SHP77 (cell line): ENCODE measurements at regions not wholly inside any gene's neighbourhood (a gene's known extent, or its start where the extent isn't known, plus 50 kb on each side); places are given as distances from the start of the nearest gene placed in this dataset.
A peak's percentile ranks its signal among the peaks of the same experiment; 100 is the strongest.

Source experiments
- DNase-seq, 2 experiments: peaks; one replicate each; lab custom pipeline; 2025; lab: John Stamatoyannopoulos, UW

DNA sequence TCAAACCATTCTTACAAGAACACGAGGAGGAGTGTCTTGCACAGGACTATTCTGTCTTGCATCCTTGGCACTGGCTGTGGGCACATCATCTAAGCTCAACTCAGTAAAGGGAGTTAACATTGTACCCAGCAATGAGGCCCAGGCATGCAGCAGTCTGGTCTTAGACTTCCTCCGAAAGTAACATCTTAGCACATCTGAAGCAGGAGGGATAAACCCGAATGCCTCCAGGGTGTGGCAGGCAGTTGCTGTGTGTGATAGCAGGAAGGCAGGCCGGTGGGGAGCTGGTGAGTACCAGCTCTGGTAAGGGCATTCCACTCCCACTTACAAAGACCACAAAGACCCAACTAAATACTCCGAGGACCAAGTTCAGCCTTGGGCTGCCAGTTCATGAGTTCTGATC, 206.3 kb downstream of the TSN start:
- no peak for DNase-seq

DNA sequence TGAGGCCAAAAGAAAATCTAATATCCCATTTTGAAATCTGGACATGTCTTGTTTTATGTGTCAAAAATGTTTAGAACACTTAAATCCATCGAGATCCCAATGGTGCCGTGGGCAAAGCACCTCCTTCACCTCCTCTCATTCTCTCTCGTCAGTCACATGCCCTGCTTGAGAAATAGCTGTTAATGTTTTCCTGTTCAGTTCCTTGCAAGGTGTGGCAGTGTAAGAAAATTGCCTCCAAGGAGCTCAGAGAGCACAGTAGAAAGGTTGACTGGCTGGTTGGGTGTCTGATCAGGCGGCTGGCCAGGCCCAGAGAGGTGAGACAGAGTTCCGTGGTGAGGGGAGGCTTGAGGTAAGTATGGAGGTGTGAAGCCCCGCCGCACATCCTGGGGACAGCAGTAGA, 210.2 kb downstream of the TSN start:
- DNase-seq: no peak

DNA sequence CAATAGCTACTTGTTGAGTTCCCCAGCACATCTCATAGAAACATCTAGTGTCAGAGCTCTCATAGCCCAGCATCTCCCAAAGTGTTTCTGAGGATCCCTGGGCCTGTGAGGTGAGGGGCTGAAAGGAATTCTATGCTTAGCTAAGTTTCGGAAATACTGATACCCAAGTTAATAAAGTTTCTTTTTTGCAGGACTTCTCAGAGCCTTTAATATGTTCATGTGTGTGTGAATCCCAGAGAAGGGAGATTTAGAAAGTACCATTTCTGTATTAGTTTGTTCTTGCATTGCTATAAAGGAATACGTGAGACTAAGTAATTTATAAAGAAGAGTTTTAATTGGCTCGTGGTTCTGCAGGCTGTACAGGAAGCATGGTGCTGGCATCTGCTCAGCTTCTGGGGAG, 211.2 kb downstream of the TSN start:
- DNase-seq: no peak

DNA sequence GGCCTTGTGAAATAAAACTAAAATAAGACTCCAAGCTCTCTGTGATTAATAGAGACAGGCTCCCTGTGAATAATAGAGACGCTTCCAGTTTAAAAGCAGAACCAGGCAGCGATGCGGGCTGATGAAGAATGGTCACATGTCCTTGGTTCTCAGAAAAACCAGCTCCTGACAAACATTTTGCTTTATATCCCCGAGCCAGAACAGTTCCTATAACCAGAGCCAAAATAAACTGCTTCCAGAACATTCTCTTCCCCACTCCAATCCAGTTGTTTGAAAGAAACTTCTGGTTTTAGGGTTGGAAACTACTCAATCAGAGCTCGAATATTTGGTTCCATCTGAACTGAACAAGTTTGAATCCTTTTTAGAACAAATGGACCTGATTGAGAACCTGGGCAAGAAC, 213.7 kb downstream of the TSN start:
- no peak for DNase-seq

DNA sequence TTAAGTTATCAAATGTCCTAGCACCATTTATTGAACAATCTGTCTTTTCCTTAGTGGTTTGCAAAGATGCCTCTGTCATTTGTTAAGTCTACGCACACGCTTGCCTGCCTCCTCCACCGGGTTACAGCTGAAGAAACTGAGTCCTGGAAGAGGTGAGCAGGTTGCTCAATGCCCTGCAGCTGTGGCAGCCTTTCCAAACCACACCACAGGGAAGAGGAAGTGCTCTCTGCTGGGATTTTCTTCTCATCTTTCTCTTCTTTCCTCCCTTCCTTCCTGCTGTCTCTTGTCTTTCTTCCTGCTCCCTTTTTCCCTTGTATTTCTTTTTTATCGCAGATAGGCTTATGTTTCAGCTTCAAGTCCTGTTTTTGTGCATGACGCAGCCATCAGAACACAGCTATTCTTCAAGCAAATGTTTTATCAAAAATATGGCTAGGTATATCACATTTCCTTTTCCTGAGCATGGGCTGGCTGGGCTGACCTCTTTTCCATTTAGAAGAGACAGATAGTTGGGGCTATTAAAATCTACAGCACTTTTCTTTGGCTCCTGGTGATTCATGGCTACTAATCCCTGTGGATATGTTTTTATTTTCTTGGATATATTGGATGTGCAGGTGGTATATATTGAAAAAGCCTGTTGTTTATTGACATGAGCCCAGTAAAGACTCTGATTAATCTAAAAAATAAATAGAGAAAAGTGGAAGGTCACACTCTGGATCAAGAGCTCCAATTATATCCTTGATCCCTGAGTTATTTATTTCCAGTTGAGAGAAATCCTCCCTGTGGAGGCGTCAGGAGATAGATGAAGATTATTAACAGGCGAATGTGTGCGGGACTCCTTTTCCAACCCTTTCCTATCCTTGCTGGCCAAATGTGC, 214.6 kb downstream of the TSN start:
- DNase-seq: no peak

DNA sequence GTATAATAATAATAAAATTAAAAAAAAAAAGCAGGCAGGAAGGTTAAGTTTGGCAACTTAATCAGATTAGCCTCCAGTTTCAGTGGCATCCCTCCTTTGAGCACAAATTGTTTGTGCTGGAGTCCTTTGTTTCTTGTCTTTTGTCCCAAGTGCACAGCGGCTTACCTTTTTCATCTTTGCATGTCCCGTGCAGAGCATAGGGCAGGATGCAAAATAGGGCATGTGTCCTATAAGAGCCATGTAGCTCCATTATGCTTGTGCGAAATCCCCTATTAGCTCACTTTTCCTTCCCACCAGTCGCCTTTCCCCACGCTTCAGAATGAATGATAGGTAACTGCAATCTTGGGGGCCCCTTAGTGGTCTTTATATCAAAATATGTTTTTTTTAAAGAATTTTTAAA, 216.8 kb downstream of the TSN start:
- DNase-seq: no peak

DNA sequence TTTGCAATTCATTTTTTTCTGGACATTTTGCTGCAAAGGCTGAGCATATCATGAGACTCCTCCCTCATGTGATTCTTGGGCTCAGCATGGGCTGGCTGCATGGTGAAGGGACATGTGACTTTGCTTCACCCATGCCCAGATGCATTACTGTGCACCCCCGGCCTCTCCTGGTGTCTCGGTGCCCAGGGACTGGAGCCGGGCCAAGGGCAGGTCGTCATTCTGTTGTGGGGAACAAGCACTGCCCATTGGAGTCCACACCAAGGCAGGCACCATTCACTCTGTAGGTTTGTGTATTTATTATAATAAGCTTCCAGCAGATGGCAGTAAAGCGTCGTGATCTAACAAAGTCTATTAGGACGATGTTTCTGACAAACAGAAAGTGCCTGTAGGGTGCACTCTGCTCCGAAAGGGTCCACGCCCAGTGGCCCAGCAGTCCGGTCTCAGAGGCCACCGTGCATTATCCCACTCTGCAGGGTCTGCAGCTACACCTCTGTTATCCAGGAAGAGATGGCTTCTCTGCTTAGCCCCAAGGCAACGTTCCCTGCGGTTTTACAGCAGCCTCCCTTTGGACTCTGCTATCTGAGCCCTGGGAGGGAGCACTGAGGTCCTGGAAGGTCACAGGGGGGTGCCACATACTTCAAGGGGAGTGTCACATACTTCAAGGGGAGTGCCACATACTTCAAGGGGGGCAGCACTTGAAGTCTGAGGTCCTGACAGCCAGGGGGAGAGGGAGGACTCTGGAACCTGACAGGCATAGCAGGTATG, 219.6 kb downstream of the TSN start:
- DNase-seq: peak; percentile 60 to 78

DNA sequence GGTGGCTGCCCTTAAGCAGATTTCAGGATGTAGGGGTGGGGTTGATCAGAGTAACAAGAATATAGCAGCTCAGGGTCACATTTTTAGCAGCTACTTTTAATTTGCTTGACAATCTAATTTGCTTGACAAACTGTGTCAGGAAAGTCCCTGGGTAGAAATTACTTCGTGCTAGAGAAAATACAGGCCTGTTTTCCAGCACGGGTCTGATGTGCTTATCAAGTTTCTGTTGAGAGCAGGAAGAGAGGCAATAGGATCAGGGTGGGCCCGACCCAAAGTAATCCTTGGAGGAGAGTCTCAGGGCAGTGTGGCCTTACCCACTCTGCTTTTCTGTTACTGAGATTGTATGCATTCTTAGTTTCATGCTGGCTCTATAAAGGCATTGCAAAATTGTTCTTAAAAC, 221.5 kb downstream of the TSN start:
- DNase-seq: no peak

DNA sequence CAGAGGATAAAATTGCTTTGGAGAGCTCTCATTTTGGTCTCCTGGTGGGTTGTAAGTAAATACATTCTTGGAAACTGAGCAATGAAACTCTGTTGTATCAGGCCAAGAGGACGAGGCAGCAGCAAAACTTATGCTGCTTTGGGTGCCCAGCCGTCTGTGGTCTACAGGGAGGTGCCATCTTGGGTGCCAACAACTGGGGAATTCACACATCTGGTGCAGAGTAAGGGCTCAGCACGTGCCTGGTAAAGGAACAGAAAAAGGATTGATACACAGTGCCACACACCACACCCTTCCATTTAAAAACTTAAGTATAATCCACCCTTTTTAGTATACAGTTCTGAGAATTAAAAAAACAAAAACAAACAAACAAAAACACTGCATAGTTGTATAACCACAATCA, 221.9 kb downstream of the TSN start:
- no peak for DNase-seq

DNA sequence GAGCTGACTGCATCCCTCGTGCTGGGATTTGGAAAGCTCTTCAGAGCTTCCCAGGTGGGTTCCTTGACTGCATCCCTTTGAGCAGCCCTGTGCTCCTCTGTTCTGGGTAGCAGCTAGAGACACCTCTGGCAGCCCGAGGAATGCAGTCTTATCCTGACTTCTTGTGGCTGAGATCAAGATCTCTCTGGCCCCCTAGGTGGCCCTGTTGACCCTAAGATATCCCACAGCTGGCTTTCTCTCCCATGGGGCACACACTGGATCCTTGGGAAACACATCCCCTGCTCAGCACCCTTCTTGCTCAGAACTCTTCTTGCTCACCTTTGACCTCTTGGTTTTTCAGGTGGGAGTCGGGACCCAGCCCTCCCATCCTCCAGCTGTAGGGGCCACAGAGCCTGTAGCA, 237.2 kb downstream of the TSN start:
- no peak for DNase-seq

DNA sequence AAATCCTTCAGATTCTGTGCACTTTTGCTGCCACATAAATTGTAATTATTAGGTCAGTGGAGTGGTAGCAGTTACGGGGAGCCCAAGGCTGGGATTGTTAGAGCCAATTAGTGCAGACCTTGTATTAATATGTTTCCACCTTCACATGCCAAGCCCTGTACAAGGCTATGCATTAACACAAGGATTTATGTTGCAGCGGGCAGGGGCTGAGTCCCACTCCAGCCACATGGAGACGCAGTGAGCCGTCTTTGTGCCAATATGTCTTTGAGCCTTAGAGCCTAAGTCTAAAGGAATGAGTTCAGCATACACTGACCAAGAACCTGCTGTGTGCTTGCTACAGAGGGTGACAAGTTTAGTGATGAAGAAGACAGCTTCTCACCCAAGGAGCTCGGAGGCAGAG, 238.2 kb downstream of the TSN start:
- DNase-seq: no peak

DNA sequence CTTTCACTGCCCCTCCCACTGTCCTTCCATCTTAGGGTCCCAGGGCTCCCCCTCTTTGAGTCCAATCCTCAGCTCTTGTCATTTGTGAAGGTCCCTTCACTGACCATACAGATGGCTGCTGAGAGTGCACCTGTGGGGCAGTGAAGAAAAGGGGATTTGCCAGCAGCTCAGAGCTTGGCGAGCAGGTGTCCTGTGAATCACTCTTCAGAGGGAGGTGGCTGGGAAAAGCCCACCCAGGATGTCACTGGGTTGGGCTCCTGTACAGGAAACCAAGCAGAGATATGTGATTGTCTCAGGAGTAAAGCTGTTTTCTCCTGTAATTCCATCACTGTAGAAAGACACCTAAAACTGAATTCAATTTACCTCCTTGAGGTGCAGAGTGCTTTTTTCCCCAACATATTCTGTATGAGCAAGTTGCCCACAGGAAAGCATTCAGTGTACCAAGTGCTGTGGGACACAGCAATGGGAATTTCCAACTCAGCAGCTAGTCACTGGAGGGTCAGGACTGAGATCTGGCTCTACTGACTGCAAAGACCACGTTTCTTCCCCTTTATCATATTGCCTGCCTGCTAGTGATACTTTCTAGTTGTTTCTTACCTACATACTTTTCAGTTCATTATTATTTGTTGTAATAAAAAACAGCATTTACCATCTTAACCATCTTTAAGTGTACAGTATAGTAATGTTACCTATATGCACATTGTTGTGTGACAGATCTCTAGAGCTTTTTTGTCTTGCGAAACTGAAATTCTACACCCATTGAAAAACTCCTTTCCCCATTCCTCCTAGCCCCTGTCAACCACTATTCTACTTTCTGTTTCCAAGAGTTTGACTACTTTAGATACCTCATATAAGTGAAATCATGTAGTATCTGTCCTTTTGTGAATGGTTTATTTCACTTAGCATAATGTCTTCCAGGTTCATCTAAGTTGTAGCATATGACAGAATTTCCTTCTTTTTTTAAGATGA, 239.1 kb downstream of the TSN start:
- DNase-seq: no peak

DNA sequence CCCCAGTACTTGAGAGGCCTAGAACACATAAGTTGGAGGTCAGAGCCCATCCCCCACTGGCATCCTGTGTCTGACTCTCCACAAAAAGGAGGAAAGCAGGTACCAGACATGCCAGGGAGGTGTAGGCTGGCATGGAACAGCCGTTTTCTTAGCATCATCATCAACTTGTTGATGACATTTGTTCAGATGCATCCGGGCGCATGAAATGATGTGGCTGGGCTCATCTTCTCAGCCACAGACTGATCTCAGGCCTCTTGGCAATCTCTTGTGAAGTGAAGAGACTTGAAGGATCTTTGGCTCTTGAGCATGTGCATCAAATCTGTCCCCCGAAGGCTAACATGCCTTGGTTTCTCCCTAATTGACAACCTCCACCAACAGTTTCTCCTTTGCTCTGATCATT, 243.3 kb downstream of the TSN start:
- DNase-seq: no peak

DNA sequence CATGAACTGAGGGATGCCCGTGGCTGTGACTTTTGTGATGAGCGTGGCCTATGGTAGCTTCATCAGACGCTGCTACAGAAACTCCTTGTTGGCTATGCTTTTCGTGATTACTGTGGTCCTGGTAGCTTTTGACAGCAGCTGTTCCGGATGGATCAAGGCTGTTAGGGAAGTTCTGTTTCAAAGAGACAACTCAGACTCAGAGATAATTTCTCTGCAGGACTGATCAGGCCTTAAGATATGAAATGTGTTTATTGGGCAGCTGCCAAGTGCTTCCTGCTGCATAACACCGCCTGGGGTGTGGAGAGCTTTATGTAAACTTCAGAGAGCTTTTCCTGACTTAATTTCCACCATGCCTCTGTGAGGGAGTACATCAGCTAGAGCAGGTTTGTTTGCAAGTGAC, 243.8 kb downstream of the TSN start:
- peak in 1 of 2 experiments; percentile 6 for DNase-seq

DNA sequence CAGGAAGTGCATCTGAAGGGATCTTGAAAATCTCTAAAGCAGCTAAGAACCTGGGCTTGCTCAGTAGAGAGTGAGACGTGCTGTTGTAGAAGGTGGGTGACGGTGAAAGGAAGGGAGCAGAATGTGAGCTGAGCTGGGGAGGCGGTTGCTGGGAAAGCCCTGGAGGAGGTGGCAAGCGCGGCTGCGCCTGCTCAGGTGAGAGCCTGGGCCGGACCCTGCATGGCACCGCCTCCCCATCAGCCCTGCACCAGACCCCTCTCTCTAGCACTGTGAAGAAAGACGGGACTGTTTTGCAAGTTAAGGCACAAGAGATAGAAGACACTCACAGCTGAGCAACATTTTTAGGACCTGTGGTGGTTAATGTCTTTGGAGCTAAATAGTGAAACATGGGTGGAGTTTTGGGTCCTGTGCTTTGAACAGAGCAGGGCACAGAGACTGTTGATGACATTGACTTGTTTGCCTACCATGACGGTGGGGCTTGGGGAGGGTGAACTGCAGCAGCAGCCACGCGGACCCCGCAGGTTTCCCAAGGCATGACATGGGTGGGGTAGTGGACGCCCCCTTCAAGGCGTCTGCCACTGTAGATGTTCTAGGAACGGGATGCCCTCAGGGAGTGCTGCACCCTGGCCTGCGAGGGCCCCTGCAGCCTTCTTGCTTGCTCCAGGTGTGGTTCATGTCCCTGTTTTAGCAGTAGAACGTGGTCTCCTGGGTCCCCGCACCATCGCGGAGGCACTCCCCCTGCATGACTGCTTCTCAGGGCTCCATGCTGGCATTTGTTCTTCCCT, 245.3 kb downstream of the TSN start:
- no peak for DNase-seq

DNA sequence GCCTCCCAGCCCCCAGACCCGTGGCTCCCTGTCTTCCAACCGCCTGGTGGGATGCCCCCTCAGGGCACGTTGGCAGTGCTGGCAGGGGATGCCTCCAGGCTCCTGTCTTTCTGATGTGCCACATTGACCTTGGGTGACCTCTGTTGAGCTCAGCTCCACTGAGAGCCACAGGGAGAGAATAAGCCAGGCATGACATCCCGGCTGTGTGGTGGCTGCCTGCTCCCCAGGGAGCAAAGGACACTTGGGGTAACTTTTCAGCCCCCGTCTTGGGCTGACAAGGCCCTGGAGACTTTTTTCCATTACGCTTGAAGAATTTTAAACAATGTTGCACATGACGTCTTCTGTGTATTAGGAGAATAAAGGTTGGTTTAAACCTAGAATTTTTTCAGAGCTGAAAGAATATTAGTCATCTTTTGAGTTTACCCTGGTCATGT, 246.0 kb downstream of the TSN start:
- no peak for DNase-seq

DNA sequence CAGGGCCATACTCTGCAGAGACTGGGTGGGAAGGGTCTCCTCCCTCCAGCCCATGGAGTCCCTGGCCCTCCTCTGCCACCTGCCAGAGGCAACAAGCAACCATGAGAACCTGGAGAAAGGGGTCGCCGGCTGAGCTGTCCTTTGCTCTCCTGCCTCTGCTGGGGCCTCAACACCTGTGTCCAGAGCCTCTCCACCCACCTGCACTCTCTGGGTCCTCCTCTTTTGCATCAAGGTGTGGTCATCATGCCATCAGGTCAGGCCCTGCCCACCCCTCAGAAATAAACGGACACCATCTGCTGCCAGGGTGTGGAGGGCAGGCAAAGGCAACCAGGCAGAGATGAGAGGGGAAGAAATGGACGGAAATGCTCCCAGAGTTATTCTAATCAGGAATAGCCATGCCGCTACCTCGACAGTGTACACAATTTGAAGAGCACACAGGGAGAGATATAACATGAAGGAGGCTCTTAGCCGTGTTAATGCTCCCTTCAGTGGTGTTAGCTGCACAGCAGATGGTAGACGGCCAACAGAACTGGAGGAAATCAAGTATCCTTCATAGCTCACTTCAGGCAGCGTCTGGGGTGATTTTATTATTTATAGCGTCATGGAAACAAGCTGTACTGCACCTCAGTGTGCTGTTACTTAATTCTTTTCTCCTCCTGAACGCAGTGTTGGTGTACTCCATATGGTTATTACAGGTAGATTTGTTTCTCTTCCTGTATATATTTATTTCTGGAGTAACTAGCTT, 247.9 kb downstream of the TSN start:
- no peak for DNase-seq

DNA sequence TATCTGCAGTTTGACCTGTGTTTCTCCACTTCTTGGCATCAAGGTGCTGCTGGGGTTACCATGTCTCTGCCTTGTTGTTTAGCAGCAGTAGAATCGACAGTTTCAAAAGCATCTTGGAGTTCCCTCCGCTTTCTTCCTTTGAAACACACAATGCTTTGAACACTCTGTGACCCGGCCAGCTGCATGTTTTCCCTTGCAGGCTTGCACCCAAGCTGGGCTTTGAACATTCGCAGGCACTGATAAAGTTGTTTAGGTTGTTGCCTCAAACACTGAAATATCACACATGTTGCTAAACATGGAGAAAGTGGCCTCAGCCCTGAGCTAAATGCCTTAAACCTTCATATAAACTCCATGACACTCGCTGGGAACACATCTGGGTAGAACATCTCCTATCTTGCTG, 251.7 kb downstream of the TSN start:
- DNase-seq: no peak

DNA sequence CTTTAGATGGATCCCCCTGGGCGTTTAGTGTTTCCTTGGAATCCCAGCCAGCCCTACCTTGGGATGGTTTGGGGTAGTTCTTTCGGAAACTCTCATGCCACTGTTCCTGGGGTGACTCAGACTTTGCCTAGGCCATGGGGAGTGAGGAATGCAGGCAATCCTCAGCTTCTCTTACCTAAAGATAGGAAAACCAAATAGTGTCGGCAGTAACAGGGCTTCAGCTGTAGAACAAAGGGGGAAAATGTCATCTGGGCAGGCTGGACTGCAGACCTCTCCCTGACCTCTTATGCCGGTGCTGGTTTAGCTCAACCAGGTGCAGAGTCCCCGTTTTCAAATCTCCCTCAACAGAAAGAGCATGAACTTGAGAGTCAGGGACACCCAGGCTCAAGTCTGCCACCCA, 252.1 kb downstream of the TSN start:
- no peak for DNase-seq

DNA sequence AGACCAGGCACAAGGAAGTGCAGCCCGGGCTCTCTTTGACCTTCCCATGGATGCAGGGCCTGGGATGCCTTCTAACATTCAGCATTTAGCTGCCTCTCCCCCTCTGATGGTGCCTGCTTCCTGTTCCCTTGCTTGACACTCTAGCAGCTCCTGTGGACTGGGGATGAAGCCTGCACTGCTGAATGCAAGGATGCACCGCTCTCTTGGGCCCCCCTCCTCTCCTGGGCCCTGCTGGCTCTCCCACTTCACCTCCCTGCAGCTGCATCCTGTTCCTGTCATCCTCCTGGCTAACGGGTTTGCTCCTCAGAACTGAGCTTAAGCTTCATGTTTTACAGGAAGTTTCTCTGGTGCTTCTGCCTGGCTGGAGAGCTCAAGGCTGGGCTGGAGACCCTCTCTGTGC, 254.1 kb downstream of the TSN start:
- no peak for DNase-seq
